GDM1 (cell line): ENCODE measurements at regions not wholly inside any gene's neighbourhood (a gene's known extent, or its start where the extent isn't known, plus 50 kb on each side); places are given as distances from the start of the nearest gene placed in this dataset.

Source experiments
- DNase-seq: peaks from one replicate; lab custom pipeline; 2025; lab: John Stamatoyannopoulos, UW

DNA sequence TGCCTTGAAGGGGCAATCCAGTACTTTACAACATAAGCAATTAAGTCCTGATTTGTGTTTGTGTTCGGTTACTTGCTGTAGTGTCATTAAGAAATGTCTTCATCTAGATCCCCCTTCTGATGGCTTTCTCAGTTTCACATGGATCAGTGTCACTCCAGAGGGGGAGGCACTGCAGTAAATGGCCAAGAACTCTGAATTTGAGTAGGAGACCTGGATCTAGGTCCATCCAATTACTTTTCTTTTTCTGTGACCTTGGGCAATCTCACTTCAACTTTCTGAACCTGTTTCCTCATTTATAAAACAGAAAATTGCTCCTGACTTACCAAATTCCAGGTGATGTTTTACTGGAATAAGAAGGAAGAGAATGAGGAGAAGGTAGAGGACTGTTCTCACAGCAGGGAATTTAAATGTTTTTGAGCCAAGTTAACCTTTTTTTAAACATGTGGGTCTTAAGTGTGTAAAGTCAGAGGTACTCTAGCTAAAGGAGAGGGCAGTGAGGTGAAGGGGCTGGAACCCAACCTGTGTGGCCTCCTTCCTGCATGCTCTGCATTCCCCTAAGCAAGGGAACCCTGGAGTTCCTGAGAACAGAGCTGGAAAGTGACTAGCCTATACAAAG lies 285.5 kb downstream of the HACE1 start:
- DNase-seq, result no peak

DNA sequence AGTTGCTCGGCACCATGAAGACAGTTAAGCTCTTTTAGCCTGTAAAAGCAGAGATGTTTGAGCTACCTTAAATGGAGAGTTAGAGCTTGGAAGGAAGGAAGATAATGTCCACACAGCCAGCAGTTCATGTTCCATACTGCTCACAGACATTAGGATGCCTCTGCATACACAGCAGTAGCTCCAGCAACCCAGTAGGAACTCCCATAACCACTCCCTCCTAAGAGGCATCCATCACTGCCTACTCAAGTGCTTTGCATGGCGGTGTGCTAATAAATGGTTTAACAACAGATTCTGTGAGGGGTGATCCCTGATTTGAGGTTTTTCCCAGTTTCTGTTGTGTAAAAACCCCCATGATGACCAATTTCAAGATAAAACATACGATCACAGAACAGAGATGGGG lies 286.4 kb downstream of the HACE1 start:
- no peak for DNase-seq

- DNase-seq, result no peak
Observed at GRCh38 chr6:104572901-104573300, 286.8 kb downstream of the HACE1 start.

GRCh38 chr6:104566411-104566810 lies 293.3 kb downstream of the HACE1 start:
- no peak for DNase-seq

DNA sequence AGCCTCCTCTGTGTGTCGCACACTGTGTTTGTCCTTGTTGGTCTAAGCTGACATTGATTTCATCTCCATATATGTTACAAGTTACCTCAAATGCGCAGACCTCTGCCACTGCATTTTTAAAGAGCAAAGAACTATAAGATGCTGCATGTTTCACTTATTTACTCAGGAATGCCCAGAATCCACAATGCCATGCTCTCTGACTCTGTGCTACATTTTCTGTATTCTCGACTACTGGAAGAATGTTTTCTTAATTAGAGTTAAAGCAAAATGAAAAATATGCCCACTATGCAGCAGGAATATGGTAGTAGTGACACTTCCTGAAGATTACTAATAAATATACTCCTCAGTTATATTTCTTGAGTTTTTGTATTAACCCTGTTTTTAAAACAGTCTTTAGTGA lies 296.4 kb downstream of the HACE1 start:
- DNase-seq, result no peak

DNA sequence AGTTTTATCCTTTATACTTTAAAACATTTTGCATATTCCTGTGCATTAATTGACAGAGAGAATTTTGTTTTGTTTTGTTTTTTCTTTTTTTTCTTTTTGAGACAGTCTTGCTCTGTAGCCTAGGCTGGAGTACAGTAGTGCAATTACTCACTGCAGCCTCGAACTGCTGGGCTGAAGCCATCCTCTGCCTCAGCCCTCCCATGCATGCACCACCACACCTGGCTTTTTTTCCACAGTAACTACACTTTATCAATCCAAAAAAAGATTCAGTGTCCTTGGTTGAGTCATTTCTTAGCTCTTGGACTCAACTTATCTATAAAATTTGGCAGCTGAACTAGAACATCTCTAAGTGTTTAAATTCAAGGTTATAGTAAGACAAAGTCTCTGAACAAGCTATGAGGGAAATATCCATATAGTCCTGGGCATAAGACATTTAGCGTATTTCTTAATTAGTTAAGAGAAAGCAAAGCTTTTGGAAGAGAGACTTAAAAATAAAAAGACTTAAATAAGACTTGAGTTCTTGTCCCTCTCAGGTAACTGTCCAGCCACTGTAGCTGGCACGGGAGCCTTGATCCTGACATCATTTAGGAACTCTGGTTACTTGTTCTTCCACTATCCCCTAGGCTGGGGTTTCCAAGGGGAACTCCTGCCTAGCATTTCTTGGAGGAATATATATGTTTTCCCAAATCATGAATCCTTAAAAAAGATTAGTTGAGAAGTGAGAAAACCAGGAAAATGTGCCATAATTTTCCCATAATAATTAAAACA lies 300.1 kb downstream of the HACE1 start:
- DNase-seq, result no peak

GRCh38 chr6:104558746-104559145 lies 301.0 kb downstream of the HACE1 start:
- DNase-seq, result no peak

DNA sequence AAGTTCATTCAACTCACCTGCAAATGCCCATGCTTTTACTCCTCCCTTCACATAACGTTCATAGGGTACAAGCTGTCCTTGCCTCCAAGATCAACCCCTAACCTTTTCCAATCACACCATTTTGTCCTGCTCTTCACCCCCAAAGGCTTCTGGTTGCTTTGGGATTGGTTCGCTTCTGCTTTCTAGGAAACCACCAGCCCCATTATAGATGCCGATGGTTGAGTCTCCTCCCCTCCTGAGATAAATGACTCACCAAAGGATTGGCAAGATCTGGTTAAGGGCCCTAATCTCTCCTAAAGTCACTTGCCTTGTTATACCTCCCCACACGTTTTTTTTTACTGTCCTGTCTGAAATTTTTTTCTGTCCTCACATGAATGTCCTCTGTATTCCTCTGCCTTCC lies 311.4 kb downstream of the HACE1 start:
- no peak for DNase-seq

DNA sequence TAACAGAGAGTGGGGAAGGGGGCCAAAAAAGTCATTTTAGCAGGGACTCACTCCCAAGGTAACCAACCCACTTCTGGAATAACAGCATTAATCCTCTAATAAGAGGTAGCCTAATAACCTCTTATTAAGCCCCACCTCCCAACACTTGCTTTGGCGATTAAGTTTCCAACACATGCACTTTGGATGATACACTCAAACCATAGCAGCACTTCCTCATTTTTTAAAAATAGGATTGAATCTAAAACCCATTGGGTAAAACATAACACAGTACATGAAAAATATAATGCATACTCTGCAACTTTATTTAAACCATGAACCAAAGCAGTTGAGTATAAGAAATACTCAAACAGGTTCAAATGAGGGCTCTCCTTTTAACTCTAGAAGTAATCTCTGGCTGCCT lies 318.3 kb downstream of the HACE1 start:
- DNase-seq, result peak; percentile 6

GRCh38 chr6:104540743-104541142 lies 319.0 kb downstream of the HACE1 start:
- no peak for DNase-seq

DNA sequence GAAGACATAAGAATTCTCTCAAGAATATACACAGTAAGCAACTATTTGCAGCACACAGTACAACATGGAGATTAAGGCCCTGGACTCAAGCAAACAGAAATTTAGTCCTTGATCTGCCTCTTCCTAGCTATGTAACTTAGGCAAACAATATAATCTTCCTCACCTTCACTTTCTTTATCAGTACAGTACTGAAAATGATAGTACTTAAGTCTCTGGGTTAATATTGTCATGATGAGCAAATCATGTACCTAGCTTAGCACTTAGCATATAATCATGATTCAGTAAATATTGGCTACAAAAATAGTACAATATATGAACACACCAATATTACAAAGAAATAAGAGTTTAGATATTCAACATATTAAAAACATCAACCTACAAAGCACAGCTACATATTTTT lies 320.5 kb downstream of the HACE1 start:
- DNase-seq, result no peak

DNA sequence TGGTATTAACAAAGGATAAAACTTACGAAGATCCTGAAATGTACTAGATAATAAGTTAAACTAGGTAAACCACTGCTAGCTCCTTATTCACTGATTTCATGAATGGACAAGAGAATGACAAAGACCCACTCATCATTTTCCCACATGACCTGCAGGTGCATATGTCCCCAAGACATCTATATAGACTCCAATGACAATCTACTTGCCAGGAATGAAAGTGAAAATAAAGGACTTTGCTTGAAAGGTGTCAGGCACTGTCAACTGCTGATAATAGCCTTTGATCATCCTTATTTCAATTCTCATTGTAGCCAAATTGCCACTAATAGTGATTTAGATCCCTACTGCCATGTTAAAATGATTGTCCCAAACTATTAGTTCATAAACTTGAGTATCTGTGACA lies 321.8 kb downstream of the HACE1 start:
- DNase-seq, result no peak

DNA sequence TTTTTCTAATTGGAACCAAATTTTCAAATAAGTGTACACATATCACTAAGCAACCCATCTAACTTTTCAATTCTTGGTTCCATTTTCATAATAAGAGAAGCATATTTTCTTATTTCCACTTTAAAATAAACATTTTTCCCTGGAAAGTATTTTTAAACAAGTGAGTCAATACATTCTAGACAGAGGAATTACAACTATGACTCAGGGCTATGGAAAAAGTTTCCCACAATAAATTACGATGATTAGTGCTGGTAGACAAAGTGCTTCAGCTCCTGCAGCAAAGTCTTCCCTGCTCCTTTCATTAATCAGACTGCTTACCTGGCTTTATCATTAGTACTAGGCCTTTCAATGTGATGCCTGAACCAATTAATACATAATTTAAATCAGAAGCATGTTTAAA lies 322.5 kb downstream of the HACE1 start:
- no peak for DNase-seq

GRCh38 chr6:104532462-104532861 lies 327.3 kb downstream of the HACE1 start:
- DNase-seq, result no peak

DNA sequence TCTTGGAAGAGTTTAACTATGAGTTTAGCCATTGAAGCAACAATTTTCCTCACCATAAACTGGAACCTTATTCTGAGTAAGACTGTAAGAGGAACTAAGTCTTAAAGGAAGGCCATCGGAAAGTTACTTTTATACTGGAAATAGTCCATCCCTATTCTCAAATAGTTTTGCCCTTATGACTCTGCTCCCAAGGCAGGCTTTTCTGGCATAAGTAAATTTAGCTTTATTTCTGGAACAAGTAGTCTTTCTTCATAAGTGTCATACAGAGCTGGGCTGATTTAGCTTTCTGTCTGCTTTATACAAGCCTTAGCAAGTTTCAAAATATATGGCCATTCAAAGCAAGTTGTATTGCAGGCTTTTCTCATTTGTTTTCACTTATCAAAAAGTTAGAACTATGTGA lies 328.1 kb downstream of the HACE1 start:
- no peak for DNase-seq

GRCh38 chr6:104527761-104528415 lies 331.8 kb downstream of the HACE1 start:
- no peak for DNase-seq

DNA sequence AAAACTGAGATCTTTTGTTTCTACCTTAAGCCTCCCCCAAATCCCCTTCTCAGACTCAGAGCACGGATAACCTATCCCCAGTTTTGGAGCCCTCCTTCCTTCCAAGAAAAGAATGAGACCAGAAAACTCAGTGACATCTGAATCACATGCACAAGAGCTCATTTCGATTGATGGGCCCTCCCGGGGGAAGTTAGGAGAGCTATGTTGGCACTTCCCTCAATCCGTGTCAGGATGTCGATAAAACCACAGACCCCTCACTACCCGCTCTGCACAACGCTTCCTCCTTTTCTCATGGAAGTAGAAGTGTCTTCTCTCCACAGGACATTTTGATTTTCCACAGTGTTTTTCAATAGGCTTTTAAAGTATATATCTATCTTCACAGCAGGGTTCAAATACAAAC lies 332.4 kb downstream of the HACE1 start:
- DNase-seq, result peak; percentile 50

- DNase-seq, result no peak
Observed at GRCh38 chr6:104526376-104526775, 333.3 kb downstream of the HACE1 start.

GRCh38 chr6:104525677-104526322 lies 333.9 kb downstream of the HACE1 start:
- DNase-seq, result peak; percentile 74

DNA sequence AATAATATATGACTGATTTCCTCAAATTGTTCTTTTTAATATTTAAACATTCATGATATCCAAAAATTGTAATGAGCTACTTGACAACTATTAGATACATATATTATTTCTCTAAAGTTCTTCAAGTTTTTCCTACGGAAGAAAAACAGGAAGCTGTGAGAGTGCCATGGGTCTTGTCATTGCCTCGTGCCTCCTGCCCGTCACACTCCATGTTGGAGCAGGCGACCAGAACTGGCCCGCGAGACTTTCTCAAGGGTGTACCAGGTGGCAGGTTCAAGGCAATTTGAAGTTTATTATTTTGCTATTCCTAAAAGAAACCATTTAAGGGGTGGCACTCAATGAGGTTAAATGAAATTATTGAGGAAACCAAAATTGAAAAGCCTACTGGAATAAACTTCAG lies 337.2 kb downstream of the HACE1 start:
- no peak for DNase-seq

- no peak for DNase-seq
Observed at GRCh38 chr6:104521176-104521575, 338.5 kb downstream of the HACE1 start.

DNA sequence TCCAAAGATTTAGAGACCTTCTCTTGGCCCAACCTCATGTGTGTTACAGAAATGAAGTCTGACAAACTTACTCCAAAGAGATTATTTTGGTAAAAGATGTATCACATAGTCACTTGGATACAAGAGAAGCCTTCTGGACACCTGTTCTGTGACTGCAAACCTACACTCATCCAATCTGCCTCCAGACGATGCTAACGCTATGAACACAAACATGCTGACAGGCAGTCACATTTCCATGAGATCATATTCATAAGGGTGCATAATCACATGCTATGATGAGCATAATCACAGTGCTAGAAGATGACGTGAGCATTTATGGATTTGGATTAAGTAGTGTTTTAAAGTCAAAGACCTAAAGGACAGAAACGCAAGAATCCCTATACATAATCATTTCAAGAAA lies 340.2 kb downstream of the HACE1 start:
- no peak for DNase-seq

DNA sequence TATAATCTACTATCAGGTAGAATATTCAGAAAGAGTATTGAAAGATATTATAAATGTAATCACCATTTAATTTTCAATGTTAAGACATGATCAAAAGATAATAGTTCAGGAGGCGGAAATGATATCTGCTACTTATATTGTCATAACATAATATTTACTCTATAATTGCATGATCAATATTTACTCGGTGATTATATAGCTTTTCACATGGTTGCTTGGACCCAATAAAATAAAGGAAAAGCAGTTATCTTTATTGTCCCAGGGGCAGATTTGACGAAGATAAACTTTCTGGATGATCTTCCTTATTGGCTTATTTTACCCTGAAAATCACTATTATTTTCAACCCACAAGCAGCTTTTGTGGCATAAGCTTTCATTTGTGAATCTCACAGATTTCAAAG lies 350.4 kb downstream of the HACE1 start:
- DNase-seq, result no peak
